ENCODE measurements at regions not wholly inside any gene's neighbourhood (a gene's known extent, or its start where the extent isn't known, plus 50 kb on each side); places are given as distances from the start of the nearest gene placed in this dataset.

DNA sequence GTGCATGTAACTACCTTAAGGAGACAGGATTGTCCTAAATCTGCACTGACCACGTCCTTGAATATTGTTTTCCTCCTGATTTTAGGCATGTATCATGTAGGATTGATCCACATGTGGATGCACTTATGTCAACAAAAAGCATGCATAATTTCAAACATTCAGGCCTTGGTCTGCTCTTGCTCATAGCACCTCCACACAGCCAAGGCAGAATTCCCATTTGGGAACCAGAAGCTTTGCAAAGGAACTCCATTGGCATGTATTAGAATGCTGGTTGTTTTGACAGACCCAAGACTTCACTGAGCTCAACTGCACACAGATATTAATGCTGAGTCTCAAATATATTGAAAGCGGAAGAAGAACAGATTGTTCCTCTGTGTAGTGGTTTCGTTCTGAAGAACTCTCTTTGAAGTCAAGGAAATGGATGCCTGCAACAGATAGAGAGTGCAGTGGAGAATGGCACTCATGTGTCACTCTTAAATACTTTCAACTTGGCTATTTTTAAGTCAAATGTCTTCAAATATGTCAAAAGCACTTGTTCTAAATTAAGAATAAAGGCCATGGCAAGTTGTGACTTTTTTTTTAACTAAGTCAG is 387.6 kb downstream of the LTN1 start:
- Histone ChIP-seq H3K9me3 (peaks cover 0 to 5% (median 2%) of the 10 kb centered on the region in 3 donors), H3K27me3 (no peaks in the 10 kb centered on the region), H3K27ac (no peak overlapping the region), H3K4me3 (no peak overlapping the region), H3K4me1 (no peaks in the 10 kb centered on the region), H3K36me3 (no peaks in the 10 kb centered on the region)
- no peak for DNase-seq
- TF ChIP-seq, protein P1, sequence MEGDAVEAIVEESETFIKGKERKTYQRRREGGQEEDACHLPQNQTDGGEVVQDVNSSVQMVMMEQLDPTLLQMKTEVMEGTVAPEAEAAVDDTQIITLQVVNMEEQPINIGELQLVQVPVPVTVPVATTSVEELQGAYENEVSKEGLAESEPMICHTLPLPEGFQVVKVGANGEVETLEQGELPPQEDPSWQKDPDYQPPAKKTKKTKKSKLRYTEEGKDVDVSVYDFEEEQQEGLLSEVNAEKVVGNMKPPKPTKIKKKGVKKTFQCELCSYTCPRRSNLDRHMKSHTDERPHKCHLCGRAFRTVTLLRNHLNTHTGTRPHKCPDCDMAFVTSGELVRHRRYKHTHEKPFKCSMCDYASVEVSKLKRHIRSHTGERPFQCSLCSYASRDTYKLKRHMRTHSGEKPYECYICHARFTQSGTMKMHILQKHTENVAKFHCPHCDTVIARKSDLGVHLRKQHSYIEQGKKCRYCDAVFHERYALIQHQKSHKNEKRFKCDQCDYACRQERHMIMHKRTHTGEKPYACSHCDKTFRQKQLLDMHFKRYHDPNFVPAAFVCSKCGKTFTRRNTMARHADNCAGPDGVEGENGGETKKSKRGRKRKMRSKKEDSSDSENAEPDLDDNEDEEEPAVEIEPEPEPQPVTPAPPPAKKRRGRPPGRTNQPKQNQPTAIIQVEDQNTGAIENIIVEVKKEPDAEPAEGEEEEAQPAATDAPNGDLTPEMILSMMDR (IDR thresholded peaks at IDR 0.05) = no peak
- no peak for TF ChIP-seq POLR2A (IDR thresholded peaks at IDR 0.05)
- 63 to 75% methylated on average over 3 of the region's 3 CpGs for WGBS, 2 donors
- intact Hi-C loops (cut with DNase I) = no loop called here

DNA sequence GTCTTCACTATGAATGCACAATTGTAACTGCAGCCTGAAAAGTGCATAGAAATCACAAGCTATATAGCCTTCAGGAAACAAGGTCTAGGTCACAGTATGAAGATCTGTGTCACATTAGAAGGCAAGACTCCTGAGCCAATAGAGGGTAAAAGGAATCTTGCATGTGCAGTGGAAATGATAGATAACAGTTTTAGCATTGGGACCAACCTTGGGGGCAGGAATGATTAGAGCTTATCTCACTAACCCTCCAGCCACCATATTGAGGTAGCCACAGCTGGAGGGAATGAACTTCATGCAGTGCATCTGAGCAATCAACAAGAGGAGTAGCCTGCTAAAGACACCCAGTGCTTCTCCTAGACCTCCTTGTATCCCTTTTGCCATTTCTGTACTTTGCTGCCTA is 390.1 kb downstream of the LTN1 start:
- DNase-seq = no peak
- Histone ChIP-seq H3K4me1 (no peaks in the 10 kb centered on the region), H3K9me3 (peaks cover 0 to 10% (median 5%) of the 10 kb centered on the region in 3 donors), H3K27ac (no peak overlapping the region), H3K27me3 (no peaks in the 10 kb centered on the region), H3K4me3 (no peak overlapping the region), H3K36me3 (no peaks in the 10 kb centered on the region)
- intact Hi-C loops (cut with DNase I) = no loop called here
- TF ChIP-seq, protein P1 (IDR thresholded peaks at IDR 0.05) = no peak
- no peak for TF ChIP-seq POLR2A (IDR thresholded peaks at IDR 0.05)

DNA sequence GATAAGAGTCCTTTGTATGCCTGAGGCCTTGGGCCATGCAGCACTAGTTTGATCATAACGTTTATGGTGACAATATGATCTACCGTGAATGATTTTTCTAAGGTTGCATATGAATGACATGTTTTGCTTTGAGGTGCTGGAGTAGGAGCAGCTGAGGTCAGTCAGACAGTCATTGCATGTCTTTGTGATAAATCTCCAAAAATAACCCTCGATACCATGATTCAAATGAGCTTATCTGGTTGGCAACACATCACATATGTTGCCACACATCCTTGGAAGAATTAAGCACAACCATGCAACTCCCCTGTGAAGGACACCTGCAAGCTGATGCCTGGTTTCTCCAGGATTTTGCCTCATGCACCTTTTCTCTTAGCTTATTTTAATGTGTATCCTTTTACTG is 394.5 kb downstream of the LTN1 start:
- no peak for DNase-seq
- H3K9me3 ChIP-seq = peaks cover 0 to 10% (median 5%) of the 10 kb centered on the region in 3 donors
- H3K27ac ChIP-seq = no peak overlapping the region
- H3K4me1 ChIP-seq = no peaks in the 10 kb centered on the region
- H3K27me3 ChIP-seq = no peaks in the 10 kb centered on the region
- intact Hi-C loops (cut with DNase I) = no loop called here
- H3K4me3 ChIP-seq = no peak overlapping the region
- TF ChIP-seq POLR2A (IDR thresholded peaks at IDR 0.05) = no peak
- TF ChIP-seq, protein P1 (IDR thresholded peaks at IDR 0.05) = no peak
- WGBS, 2 donors = 79 to 94% methylated on average over 3 of the region's 3 CpGs
- H3K36me3 ChIP-seq = no peaks in the 10 kb centered on the region

DNA sequence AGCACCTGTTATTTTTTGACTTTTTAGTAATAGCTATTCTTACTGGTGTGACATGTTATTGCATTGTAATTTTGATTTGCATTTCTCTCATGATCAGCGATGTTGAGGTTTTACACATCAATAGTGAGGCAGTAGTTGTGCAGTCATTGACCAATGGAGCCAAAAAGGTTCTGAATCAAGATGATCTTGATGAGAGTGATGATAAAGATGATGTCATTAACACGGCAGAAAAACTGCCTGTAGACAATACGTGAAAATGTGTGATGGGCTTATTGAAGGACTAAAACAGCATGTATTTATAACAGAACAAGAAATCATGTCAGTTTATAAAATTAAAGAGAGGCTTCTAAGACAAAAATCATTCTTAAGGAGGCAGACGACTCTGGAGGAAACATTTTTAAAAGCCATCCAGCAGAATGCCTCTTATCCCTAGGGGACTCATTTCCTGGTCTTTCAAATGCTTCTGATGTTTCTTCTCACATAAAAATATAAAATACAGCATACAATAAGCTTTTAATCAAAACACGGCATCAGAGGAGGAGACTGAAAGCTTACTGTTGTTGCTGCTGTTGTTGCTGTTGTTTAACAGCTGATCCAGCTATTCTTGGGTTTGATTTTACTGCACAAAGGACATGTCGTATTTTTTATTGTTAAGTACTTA is 400.3 kb downstream of the LTN1 start:
- WGBS, 2 donors = 57 to 76% methylated on average over 6 of the region's 6 CpGs
- intact Hi-C loops (cut with DNase I) = no loop called here
- Histone ChIP-seq H3K4me3 (no peak overlapping the region), H3K36me3 (no peaks in the 10 kb centered on the region), H3K27me3 (no peaks in the 10 kb centered on the region), H3K4me1 (no peaks in the 10 kb centered on the region), H3K9me3 (no peaks in the 10 kb centered on the region), H3K27ac (no peak overlapping the region)
- TF ChIP-seq, protein P1 (IDR thresholded peaks at IDR 0.05) = no peak
- TF ChIP-seq POLR2A (IDR thresholded peaks at IDR 0.05) = no peak
- no peak for DNase-seq

DNA sequence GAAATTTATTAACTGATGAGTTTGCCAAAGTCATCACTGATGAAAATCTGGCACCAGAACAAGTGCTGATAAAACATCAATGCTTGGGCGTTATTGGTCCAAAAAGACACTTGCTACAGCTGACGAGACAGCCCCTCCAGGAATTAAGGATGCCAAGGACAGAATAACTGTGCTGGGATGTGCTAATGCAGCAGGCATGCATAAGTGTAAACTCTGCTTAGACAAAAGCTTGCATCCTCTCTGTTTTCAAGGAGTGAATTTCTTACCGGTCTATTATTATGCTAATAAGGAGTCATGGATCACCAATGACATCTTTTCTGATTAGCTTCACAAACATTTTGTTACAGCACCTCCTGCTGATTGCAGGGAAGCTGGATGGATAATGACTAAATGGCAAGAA is 402.0 kb downstream of the LTN1 start:
- 58 to 68% methylated on average over 3 of the region's 3 CpGs for whole genome bisulfite sequencing, 2 donors
- intact Hi-C loops (cut with DNase I) = no loop called here
- TF ChIP-seq POLR2A (IDR thresholded peaks at IDR 0.05) = no peak
- TF ChIP-seq, protein P1 (IDR thresholded peaks at IDR 0.05) = no peak
- Histone ChIP-seq H3K27ac (no peak overlapping the region), H3K9me3 (no peaks in the 10 kb centered on the region), H3K4me3 (no peak overlapping the region), H3K4me1 (no peaks in the 10 kb centered on the region), H3K27me3 (no peaks in the 10 kb centered on the region), H3K36me3 (no peaks in the 10 kb centered on the region)
- DNase-seq = no peak
